ENCODE measurements at regions not wholly inside any gene's neighbourhood (a gene's known extent, or its start where the extent isn't known, plus 50 kb on each side); places are given as distances from the start of the nearest gene placed in this dataset.

DNA sequence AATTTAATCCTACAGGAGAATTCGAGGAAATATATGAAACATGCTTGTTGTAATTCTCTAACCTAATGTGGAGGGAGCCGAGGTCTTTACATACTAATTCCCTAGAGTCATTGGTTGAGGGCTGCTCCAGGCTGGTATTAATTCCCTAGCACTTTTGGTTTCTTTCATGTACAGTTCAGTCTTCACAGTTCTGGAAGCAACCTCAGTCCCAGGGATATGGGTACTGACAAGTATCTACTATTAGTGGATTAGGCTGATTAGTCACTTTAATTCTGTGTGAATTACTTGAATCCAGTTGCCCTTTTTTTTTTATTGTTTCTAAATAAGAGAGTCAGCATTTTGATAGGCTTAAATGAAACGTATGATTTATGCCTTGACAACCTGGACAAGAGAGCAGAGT lies 172.3 kb upstream of the HTR2A start:
- TF ChIP-seq, protein P1, sequence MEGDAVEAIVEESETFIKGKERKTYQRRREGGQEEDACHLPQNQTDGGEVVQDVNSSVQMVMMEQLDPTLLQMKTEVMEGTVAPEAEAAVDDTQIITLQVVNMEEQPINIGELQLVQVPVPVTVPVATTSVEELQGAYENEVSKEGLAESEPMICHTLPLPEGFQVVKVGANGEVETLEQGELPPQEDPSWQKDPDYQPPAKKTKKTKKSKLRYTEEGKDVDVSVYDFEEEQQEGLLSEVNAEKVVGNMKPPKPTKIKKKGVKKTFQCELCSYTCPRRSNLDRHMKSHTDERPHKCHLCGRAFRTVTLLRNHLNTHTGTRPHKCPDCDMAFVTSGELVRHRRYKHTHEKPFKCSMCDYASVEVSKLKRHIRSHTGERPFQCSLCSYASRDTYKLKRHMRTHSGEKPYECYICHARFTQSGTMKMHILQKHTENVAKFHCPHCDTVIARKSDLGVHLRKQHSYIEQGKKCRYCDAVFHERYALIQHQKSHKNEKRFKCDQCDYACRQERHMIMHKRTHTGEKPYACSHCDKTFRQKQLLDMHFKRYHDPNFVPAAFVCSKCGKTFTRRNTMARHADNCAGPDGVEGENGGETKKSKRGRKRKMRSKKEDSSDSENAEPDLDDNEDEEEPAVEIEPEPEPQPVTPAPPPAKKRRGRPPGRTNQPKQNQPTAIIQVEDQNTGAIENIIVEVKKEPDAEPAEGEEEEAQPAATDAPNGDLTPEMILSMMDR (IDR thresholded peaks at IDR 0.05), result no peak
- TF ChIP-seq EP300 (IDR thresholded peaks at IDR 0.05) (no peak), POLR2A (IDR thresholded peaks at IDR 0.05; ENCODE audit: low read depth) (no peak)

Measured in esophagus muscularis mucosa (tissue), 4 donors.